GM12891 (cell line): ENCODE measurements at regions not wholly inside any gene's neighbourhood (a gene's known extent, or its start where the extent isn't known, plus 50 kb on each side); places are given as distances from the start of the nearest gene placed in this dataset.
"Not testable (repeated sequence)": the region's sequence is repeated elsewhere in the genome, so short reads cannot be mapped to it uniquely, and the experiment has no call there.

Source experiments
- DNase-seq: peaks from one replicate; pipeline ENCODE4 v3.0.0; 2011; ENCODE audit warnings: low spot score; ENCODE audit not compliant: insufficient read length
- FAIRE-seq: peaks from 2 replicates; lab custom pipeline; 2011; peaks lifted over from hg19 to GRCh38; lab: Jason Lieb, UNC
- PAX5 ChIP-seq: IDR thresholded peaks from 2 replicates; pipeline ENCODE4 v1.6.1; 2011; ENCODE audit warnings: low read length, moderate library complexity, mild to moderate bottlenecking; ENCODE audit not compliant: insufficient read depth, severe bottlenecking
- POLR2A ChIP-seq: IDR thresholded peaks from 2 replicates; pipeline ENCODE4 v1.6.1; 2011; ENCODE audit warnings: low read depth, low read length, control low read depth
- POLR2AphosphoS5 ChIP-seq: IDR thresholded peaks from 2 replicates; pipeline ENCODE4 v1.6.1; 2011; ENCODE audit warnings: low read depth, low read length, control low read depth
- POU2F2 ChIP-seq: IDR thresholded peaks from 2 replicates; pipeline ENCODE4 v1.6.1; 2011; ENCODE audit warnings: low read depth, mild to moderate bottlenecking, control low read depth, low read length, moderate library complexity
- SPI1 ChIP-seq: IDR thresholded peaks from 2 replicates; pipeline ENCODE4 v1.6.1; 2011; ENCODE audit warnings: low read depth, low read length, control low read depth
- TAF1 ChIP-seq: IDR thresholded peaks from 2 replicates; pipeline ENCODE4 v1.6.1; 2011; ENCODE audit warnings: low read depth, low read length, control low read depth

GRCh38 chr5:18503797-18504328, 869.6 kb downstream of the TAF11L14 start:
- TF ChIP-seq POLR2A (no peak), POLR2AphosphoS5 (no peak), SPI1 (no peak), TAF1 (no peak), PAX5 (no peak), POU2F2 (no peak)
- FAIRE-seq (no peak), DNase-seq (no peak)

GRCh38 chr5:18507114-18507513, 872.9 kb downstream of the TAF11L14 start:
- FAIRE-seq (no peak), DNase-seq (no peak)
- TF ChIP-seq SPI1 (no peak), POLR2AphosphoS5 (no peak), TAF1 (no peak), POLR2A (no peak), PAX5 (no peak), POU2F2 (no peak)

- TF ChIP-seq POU2F2 (no peak), POLR2A (no peak), SPI1 (no peak), TAF1 (no peak), POLR2AphosphoS5 (no peak), PAX5 (no peak)
- DNase-seq (no peak), FAIRE-seq (no peak)
Measured at GRCh38 chr5:18517641-18518380, 883.6 kb downstream of the TAF11L14 start.

- FAIRE-seq, result no peak
- TF ChIP-seq PAX5 (no peak), POU2F2 (no peak), POLR2AphosphoS5 (no peak), TAF1 (no peak), SPI1 (no peak), POLR2A (no peak)
- no peak for DNase-seq
Measured at GRCh38 chr5:18523380-18523779, 889.1 kb downstream of the TAF11L14 start.

- DNase-seq (no peak), FAIRE-seq (no peak)
- no peak for TF ChIP-seq POU2F2
- TF ChIP-seq POLR2AphosphoS5, result no peak
- no peak for TF ChIP-seq SPI1
- TF ChIP-seq PAX5, result no peak
- no peak for TF ChIP-seq POLR2A
- no peak for TF ChIP-seq TAF1
Measured at GRCh38 chr5:18526792-18527405, 892.6 kb downstream of the TAF11L14 start.

- no peak for DNase-seq
- TF ChIP-seq POU2F2, result no peak
- no peak for FAIRE-seq
Measured at GRCh38 chr5:18533137-18533536, 898.9 kb downstream of the TAF11L14 start.

- FAIRE-seq, result no peak
- DNase-seq, result no peak
- TF ChIP-seq TAF1 (no peak), POLR2AphosphoS5 (no peak), POLR2A (no peak), POU2F2 (no peak), PAX5 (no peak), SPI1 (no peak)
Measured at GRCh38 chr5:18534119-18534518, 899.9 kb downstream of the TAF11L14 start.

- FAIRE-seq, DNase-seq: not testable (repeated sequence)
Measured at GRCh38 chr5:18535753-18536152, 901.5 kb downstream of the TAF11L14 start.

- no peak for FAIRE-seq
- DNase-seq, result no peak
- TF ChIP-seq POLR2A (no peak), SPI1 (no peak), PAX5 (no peak), POLR2AphosphoS5 (no peak), TAF1 (no peak), POU2F2 (no peak)
Measured at GRCh38 chr5:18544421-18544820, 910.2 kb downstream of the TAF11L14 start.

- no peak for DNase-seq
- TF ChIP-seq POLR2A, result no peak
- no peak for TF ChIP-seq PAX5
- TF ChIP-seq TAF1, result no peak
- no peak for TF ChIP-seq POLR2AphosphoS5
- no peak for TF ChIP-seq POU2F2
- TF ChIP-seq SPI1, result no peak
- FAIRE-seq, result no peak
Measured at GRCh38 chr5:18546591-18546990, 912.3 kb downstream of the TAF11L14 start.
